HEK293 (cell line): ENCODE measurements at regions not wholly inside any gene's neighbourhood (a gene's known extent, or its start where the extent isn't known, plus 50 kb on each side); places are given as distances from the start of the nearest gene placed in this dataset.

ENCODE experiments used
- CTCF ChIA-PET: fragments of 350-600 bp; formaldehyde crosslinking; extraction: SDS; loops from one replicate; lab custom pipeline; 2021; ENCODE audit warnings: antibody characterized with exemption; lab: Yijun Ruan, JAX
- POLR2A ChIA-PET: fragments of 300-600 bp; formaldehyde crosslinking; extraction: SDS; loops from one replicate; lab custom pipeline; 2020; ENCODE audit warnings: antibody characterized with exemption, inconsistent platforms; lab: Yijun Ruan, JAX
- H3K27ac ChIP-seq: fragments of 200-500 bp; sonication (Bioruptor generic); 2 replicates; pipeline ENCODE4 v1.5.1; 2014; ENCODE audit warnings: low read depth, low read length, control low read depth, inconsistent platforms; ENCODE audit errors: extremely low read depth
- H3K36me3 ChIP-seq, 2 experiments: fragments of 200-500 bp in 1 of 2; sonication (Bioruptor generic) in 1 of 2; 1 replicate in 1 of 2; 2 replicates in 1 of 2; pipeline ENCODE4 v1.5.1; 2014 to 2017; ENCODE audit warnings: inconsistent platforms in 2 of 2, low read length in 2 of 2; ENCODE audit not compliant: control insufficient read depth in 2 of 2, insufficient read depth in 1 of 2
- H3K4me1 ChIP-seq: fragments of 200-500 bp; sonication (Bioruptor generic); 2 replicates; pipeline ENCODE4 v1.5.1; 2014; ENCODE audit warnings: mild to moderate bottlenecking, low read length, inconsistent platforms; ENCODE audit not compliant: control insufficient read depth, insufficient read depth
- H3K4me3 ChIP-seq: 2 replicates; pipeline ENCODE4 v1.5.1; 2011; ENCODE audit warnings: low read depth, mild to moderate bottlenecking, control low read depth, low read length, moderate library complexity
- H3K9me3 ChIP-seq: fragments of 200-500 bp; sonication (Bioruptor generic); 2 replicates; pipeline ENCODE4 v1.5.1; 2014; ENCODE audit warnings: low read depth, low read length, inconsistent platforms; ENCODE audit not compliant: control insufficient read depth, insufficient read depth
- BCL6B ChIP-seq: fragments of 450-650 bp; formaldehyde crosslinking; IDR thresholded peaks from 2 replicates; pipeline ENCODE4 v1.5.1; 2017; ENCODE audit warnings: missing biosample characterization, missing genetic modification characterization
- KLF8 ChIP-seq: fragments of 450-650 bp; formaldehyde crosslinking; IDR thresholded peaks from 2 replicates; pipeline ENCODE4 v1.5.1; 2016; ENCODE audit warnings: missing biosample characterization, missing genetic modification characterization
- REPIN1 ChIP-seq: fragments of 450-650 bp; formaldehyde crosslinking; IDR thresholded peaks from 2 replicates; pipeline ENCODE4 v1.5.1; 2017; ENCODE audit warnings: missing biosample characterization, missing genetic modification characterization, low read depth
- SALL2 ChIP-seq: fragments of 450-650 bp; formaldehyde crosslinking; IDR thresholded peaks from 2 replicates; pipeline ENCODE4 v1.5.0; 2017; ENCODE audit warnings: missing biosample characterization, mild to moderate bottlenecking, missing genetic modification characterization, borderline replicate concordance
- ZBTB20 ChIP-seq: fragments of 450-650 bp; formaldehyde crosslinking; IDR thresholded peaks from 2 replicates; pipeline ENCODE4 v1.5.1; 2016; ENCODE audit warnings: missing biosample characterization, missing genetic modification characterization
- ZFHX2 ChIP-seq: fragments of 450-650 bp; formaldehyde crosslinking; conservative IDR thresholded peaks from 2 replicates; pipeline ENCODE4 v1.5.1; 2016; ENCODE audit warnings: missing biosample characterization, missing genetic modification characterization
- ZNF112 ChIP-seq: fragments of 450-650 bp; formaldehyde crosslinking; IDR thresholded peaks from 2 replicates; pipeline ENCODE4 v1.5.0; 2017; ENCODE audit warnings: missing biosample characterization, missing genetic modification characterization
- ZNF132 ChIP-seq: fragments of 450-650 bp; formaldehyde crosslinking; IDR thresholded peaks from 2 replicates; pipeline ENCODE4 v1.5.1; 2017; ENCODE audit warnings: missing biosample characterization, missing genetic modification characterization, borderline replicate concordance
- ZNF266 ChIP-seq: fragments of 450-650 bp; formaldehyde crosslinking; IDR thresholded peaks from 2 replicates; pipeline ENCODE4 v1.5.1; 2016; ENCODE audit warnings: missing biosample characterization, missing genetic modification characterization, low read depth
- ZNF311 ChIP-seq: fragments of 450-650 bp; formaldehyde crosslinking; IDR thresholded peaks from 2 replicates; pipeline ENCODE4 v1.5.1; 2017; ENCODE audit warnings: missing biosample characterization, missing genetic modification characterization, borderline replicate concordance
- ZNF366 ChIP-seq: fragments of 450-650 bp; formaldehyde crosslinking; conservative IDR thresholded peaks from 2 replicates; pipeline ENCODE4 v1.5.1; 2016; ENCODE audit warnings: missing biosample characterization, missing genetic modification characterization
- ZNF530 ChIP-seq: fragments of 450-650 bp; formaldehyde crosslinking; IDR thresholded peaks from 2 replicates; pipeline ENCODE4 v1.5.1; 2016; ENCODE audit warnings: low read depth, missing biosample characterization, missing genetic modification characterization
- ZNF580 ChIP-seq: fragments of 450-650 bp; formaldehyde crosslinking; IDR thresholded peaks from 2 replicates; pipeline ENCODE4 v1.5.1; 2016; ENCODE audit warnings: missing biosample characterization, missing genetic modification characterization
- ZNF626 ChIP-seq: fragments of 450-650 bp; sonication (Bioruptor Pico); formaldehyde crosslinking; IDR thresholded peaks from 2 replicates; pipeline ENCODE4 v1.5.1; 2018; ENCODE audit warnings: missing biosample characterization, missing genetic modification characterization, inconsistent platforms
- ZNF629 ChIP-seq: fragments of 450-650 bp; formaldehyde crosslinking; IDR thresholded peaks from 2 replicates; pipeline ENCODE4 v1.5.1; 2017; ENCODE audit warnings: missing biosample characterization, missing genetic modification characterization
- ZNF658 ChIP-seq: fragments of 450-650 bp; formaldehyde crosslinking; IDR thresholded peaks from 2 replicates; pipeline ENCODE4; 2016; ENCODE audit warnings: missing biosample characterization, missing genetic modification characterization
- ZNF768 ChIP-seq: fragments of 450-650 bp; formaldehyde crosslinking; IDR thresholded peaks from 2 replicates; pipeline ENCODE4 v1.5.1; 2018; ENCODE audit warnings: missing biosample characterization, mild to moderate bottlenecking, missing genetic modification characterization
- ZXDB ChIP-seq: fragments of 450-650 bp; formaldehyde crosslinking; IDR thresholded peaks from 2 replicates; pipeline ENCODE4 v1.5.1; 2016; ENCODE audit warnings: missing biosample characterization, missing genetic modification characterization
- TF ChIP-seq, protein P1 (sequence below): fragments of 450-650 bp; formaldehyde crosslinking; IDR thresholded peaks from 2 replicates; pipeline ENCODE4 v1.5.1; 2016; ENCODE audit warnings: missing biosample characterization, missing genetic modification characterization, low read depth
- TF ChIP-seq, protein P2 (sequence below): fragments of 450-650 bp; formaldehyde crosslinking; optimal IDR thresholded peaks from 2 replicates; pipeline ENCODE3; 2016; ENCODE audit warnings: missing biosample characterization, mild to moderate bottlenecking, missing genetic modification characterization
- TF ChIP-seq, protein P3 (sequence below): fragments of 450-650 bp; IDR thresholded peaks from 2 replicates; pipeline ENCODE4 v1.5.1; 2018; ENCODE audit warnings: missing biosample characterization, missing genetic modification characterization

- no peaks in the 10 kb centered on the region for H3K4me1 ChIP-seq
- no peak overlapping the region for H3K4me3 ChIP-seq
- ChIA-PET CTCF (no interaction called here), POLR2A (no interaction called here)
- no peak for TF ChIP-seq BCL6B (tag by site-specific recombination)
- no peak for TF ChIP-seq ZNF626 (tag by site-specific recombination)
- TF ChIP-seq ZXDB (tag by site-specific recombination): no peak
- TF ChIP-seq ZNF658 (tag by site-specific recombination): no peak
- no peak for TF ChIP-seq ZFHX2 (tag by site-specific recombination)
- no peaks in the 10 kb centered on the region for H3K36me3 ChIP-seq
- H3K9me3 ChIP-seq: no peaks in the 10 kb centered on the region
- no peak overlapping the region for H3K27ac ChIP-seq
Measured at GRCh38 chr14:94961386-94962165, 191.7 kb upstream of the GSC start.

GRCh38 chr14:94960285-94961001 is 190.5 kb upstream of the GSC start:
- Histone ChIP-seq H3K36me3 (no peaks in the 10 kb centered on the region), H3K9me3 (no peaks in the 10 kb centered on the region), H3K4me1 (no peaks in the 10 kb centered on the region), H3K27ac (no peak overlapping the region), H3K4me3 (no peak overlapping the region)
- TF ChIP-seq ZNF768 (tag by site-specific recombination) (0 out of 2 replicates have a peak, but pooled peaks have one; percentile 40), ZNF530 (tag by site-specific recombination) (no peak)
- ChIA-PET CTCF (no interaction called here), POLR2A (no interaction called here)

- Histone ChIP-seq H3K9me3 (no peaks in the 10 kb centered on the region), H3K36me3 (no peaks in the 10 kb centered on the region), H3K4me1 (no peaks in the 10 kb centered on the region), H3K4me3 (no peak overlapping the region), H3K27ac (no peak overlapping the region)
- ChIA-PET POLR2A (no interaction called here), CTCF (interaction anchor here (0.6 kb wide), 1 partner anchor 43 kb away, joined by 3 read pairs; no protein-coding TSS in a partner anchor)
- 0 out of 2 replicates have a peak, but pooled peaks have one; percentile 12 for TF ChIP-seq KLF8 (tag by site-specific recombination)
- TF ChIP-seq ZNF366 (tag by site-specific recombination): 0 out of 2 replicates have a peak, but pooled peaks have one; percentile 24
- TF ChIP-seq ZNF112: no peak
- TF ChIP-seq, protein P1, sequence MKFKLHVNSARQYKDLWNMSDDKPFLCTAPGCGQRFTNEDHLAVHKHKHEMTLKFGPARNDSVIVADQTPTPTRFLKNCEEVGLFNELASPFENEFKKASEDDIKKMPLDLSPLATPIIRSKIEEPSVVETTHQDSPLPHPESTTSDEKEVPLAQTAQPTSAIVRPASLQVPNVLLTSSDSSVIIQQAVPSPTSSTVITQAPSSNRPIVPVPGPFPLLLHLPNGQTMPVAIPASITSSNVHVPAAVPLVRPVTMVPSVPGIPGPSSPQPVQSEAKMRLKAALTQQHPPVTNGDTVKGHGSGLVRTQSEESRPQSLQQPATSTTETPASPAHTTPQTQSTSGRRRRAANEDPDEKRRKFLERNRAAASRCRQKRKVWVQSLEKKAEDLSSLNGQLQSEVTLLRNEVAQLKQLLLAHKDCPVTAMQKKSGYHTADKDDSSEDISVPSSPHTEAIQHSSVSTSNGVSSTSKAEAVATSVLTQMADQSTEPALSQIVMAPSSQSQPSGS (tag by site-specific recombination): peak; percentile 72
- 0 out of 2 replicates have a peak, but pooled peaks have one; percentile 7 for TF ChIP-seq ZBTB20
- TF ChIP-seq ZNF580 (tag by site-specific recombination): no peak
- TF ChIP-seq ZNF311: no peak
- TF ChIP-seq, protein P2, sequence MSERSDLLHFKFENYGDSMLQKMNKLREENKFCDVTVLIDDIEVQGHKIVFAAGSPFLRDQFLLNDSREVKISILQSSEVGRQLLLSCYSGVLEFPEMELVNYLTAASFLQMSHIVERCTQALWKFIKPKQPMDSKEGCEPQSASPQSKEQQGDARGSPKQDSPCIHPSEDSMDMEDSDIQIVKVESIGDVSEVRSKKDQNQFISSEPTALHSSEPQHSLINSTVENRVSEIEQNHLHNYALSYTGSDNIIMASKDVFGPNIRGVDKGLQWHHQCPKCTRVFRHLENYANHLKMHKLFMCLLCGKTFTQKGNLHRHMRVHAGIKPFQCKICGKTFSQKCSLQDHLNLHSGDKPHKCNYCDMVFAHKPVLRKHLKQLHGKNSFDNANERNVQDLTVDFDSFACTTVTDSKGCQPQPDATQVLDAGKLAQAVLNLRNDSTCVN (tag by site-specific recombination): no peak
- TF ChIP-seq REPIN1 (tag by site-specific recombination): no peak
- peak; percentile 52 for TF ChIP-seq ZNF629 (tag by site-specific recombination)
- no peak for TF ChIP-seq ZNF132 (tag by site-specific recombination)
- no peak for TF ChIP-seq ZNF266 (tag by site-specific recombination)
- no peak for TF ChIP-seq SALL2 (tag by site-specific recombination)
- TF ChIP-seq, protein P3, sequence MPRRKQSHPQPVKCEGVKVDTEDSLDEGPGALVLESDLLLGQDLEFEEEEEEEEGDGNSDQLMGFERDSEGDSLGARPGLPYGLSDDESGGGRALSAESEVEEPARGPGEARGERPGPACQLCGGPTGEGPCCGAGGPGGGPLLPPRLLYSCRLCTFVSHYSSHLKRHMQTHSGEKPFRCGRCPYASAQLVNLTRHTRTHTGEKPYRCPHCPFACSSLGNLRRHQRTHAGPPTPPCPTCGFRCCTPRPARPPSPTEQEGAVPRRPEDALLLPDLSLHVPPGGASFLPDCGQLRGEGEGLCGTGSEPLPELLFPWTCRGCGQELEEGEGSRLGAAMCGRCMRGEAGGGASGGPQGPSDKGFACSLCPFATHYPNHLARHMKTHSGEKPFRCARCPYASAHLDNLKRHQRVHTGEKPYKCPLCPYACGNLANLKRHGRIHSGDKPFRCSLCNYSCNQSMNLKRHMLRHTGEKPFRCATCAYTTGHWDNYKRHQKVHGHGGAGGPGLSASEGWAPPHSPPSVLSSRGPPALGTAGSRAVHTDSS (tag by site-specific recombination): no peak
Measured at GRCh38 chr14:94953541-94954260, 183.8 kb upstream of the GSC start.
